Mesenteric fat pad (tissue), 1 donor: ENCODE measurements at regions not wholly inside any gene's neighbourhood (a gene's known extent, or its start where the extent isn't known, plus 50 kb on each side); places are given as distances from the start of the nearest gene placed in this dataset.

Experiments
- DNase-seq: peaks from one replicate; pipeline ENCODE4 v3.0.0-alpha.2; 2020; ENCODE audit warnings: low spot score
- donor health status: DM: yes; HTN: yes; CAD: no.

DNA sequence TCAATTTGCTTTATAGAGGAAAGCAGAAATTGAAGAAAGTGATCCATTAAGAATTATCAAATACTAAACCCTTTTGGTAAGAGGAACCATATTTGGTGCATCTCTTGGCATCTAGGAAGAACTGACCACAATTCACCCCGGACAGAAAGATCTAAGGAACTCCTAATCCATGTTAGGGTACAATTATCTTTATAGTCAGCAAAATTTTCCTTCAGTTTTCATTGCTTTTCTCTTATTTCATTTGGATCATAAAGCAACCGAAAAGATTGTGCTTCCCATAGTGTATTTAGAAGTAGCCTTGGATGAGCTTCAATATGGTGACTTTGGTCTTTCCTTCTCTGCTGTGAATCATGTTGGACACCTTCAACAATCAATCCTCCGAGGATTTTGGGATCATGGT lies 50.1 kb upstream of the IGFBP5 start:
- no peak for DNase-seq
